Gastroesophageal sphincter (tissue), 3 donors: ENCODE measurements at regions not wholly inside any gene's neighbourhood (a gene's known extent, or its start where the extent isn't known, plus 50 kb on each side); places are given as distances from the start of the nearest gene placed in this dataset.

Experiments
- POLR2A ChIP-seq, 2 donors: fragments of 450-650 bp; IDR thresholded peaks; one replicate each; pipeline ENCODE4 v1.6.1; 2017; ENCODE audit warnings: antibody characterized with exemption in 2 of 2, mild to moderate bottlenecking in 2 of 2, moderate library complexity in 1 of 2
- POLR2AphosphoS5 ChIP-seq: sonication (generic); formaldehyde crosslinking; IDR thresholded peaks from one replicate; pipeline ENCODE4 v1.6.1; 2017; ENCODE audit warnings: antibody characterized with exemption
- TF ChIP-seq, protein P1 (sequence below), 4 experiments: fragments of 200-600 bp in 2 of 4; fragments of 450-650 bp in 2 of 4; sonication (generic) in 1 of 4; IDR thresholded peaks; one replicate each; pipeline ENCODE4 v1.5.1; 2017 to 2019; ENCODE audit warnings: antibody characterized with exemption in 4 of 4, mild to moderate bottlenecking in 2 of 4, moderate library complexity in 2 of 4

GRCh38 chr22:27643907-27644306 lies 157.6 kb downstream of the MN1 start:
- TF ChIP-seq POLR2AphosphoS5 (no peak), POLR2A (IDR thresholded peaks at IDR 0.05) (no peak)
- TF ChIP-seq, protein P1, sequence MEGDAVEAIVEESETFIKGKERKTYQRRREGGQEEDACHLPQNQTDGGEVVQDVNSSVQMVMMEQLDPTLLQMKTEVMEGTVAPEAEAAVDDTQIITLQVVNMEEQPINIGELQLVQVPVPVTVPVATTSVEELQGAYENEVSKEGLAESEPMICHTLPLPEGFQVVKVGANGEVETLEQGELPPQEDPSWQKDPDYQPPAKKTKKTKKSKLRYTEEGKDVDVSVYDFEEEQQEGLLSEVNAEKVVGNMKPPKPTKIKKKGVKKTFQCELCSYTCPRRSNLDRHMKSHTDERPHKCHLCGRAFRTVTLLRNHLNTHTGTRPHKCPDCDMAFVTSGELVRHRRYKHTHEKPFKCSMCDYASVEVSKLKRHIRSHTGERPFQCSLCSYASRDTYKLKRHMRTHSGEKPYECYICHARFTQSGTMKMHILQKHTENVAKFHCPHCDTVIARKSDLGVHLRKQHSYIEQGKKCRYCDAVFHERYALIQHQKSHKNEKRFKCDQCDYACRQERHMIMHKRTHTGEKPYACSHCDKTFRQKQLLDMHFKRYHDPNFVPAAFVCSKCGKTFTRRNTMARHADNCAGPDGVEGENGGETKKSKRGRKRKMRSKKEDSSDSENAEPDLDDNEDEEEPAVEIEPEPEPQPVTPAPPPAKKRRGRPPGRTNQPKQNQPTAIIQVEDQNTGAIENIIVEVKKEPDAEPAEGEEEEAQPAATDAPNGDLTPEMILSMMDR (IDR thresholded peaks at IDR 0.05): no peak
